EL (cell line): ENCODE measurements at regions not wholly inside any gene's neighbourhood (a gene's known extent, or its start where the extent isn't known, plus 50 kb on each side); places are given as distances from the start of the nearest gene placed in this dataset.

Experiments
- DNase-seq: peaks from one replicate; pipeline ENCODE4 v3.0.0-alpha.2; 2016

DNA sequence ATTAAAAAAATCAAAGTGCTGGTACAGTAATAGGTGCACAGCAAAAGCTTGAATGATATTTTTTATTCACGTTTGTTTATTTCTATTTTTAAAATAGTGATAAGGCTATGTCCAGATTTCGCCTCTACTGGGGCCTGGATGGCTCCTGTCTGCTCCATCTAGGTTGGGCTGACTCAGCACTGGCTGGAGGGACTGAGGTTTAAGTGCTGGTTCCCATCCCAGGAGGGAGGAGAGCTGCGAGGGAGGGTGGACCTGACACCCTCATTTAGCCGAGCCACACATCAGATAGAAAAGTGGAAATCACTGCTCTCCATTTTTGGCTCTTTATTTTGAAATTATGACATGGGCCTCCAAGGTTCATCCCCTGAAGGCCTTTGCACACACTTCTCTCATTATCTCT lies 95.4 kb upstream of the AGBL1 start:
- no peak for DNase-seq

DNA sequence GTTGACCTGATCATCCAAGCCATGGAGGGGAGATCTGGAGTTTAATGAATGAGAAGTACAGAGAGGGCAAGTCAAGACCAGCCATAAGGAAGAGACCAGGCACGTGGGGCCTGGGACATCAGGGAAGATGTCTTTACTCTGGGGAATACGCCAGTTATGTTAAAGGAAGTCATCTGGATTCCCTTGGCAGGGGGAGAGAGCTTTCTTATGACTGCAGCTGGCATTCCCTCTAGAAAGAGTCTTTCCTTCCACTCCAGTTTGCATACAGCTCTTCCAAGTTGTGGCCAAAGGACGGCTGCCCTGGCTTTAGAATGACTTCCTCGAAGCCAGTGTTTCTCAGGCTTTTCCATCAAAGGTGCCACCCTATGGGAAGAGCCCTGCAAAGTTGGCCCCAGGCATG lies 93.6 kb upstream of the AGBL1 start:
- DNase-seq, result no peak

DNA sequence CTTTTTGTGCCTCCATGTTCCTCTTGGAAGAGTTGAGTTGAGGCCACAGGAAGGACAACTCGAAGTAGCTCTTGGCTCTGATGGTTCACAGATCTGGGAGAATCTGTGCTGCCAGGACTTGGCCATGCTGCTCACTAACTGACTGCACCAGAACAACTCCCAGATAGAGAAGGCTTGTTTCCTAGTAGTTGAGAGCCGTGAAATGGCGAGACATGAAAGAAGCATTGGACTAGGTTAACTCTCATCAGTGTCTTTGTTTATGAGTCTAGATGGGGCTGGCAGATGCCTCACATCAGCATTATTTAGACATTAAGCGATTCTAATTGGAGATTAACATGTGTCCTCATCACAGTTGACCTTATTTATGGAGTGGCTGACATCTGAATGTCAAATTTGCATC lies 92.9 kb upstream of the AGBL1 start:
- no peak for DNase-seq

DNA sequence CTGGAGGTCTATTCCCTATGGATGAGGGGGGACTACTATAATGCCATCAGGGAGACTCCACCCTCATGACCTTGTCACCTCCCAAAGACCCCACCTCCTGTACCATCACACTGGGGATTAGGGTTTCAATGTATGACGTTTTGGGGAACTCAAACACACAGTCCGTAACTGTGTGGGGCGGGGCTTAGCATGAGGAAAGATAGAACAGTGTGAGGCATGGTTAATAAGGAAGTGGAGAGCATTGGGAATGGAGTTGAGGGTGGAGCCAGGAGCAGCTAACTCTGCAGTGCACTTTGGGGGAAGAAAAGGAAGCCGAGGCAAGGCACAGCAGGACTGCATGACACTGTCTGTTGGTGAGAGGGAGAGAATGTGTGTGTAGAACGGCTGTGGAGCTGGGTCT lies 90.9 kb upstream of the AGBL1 start:
- no peak for DNase-seq

DNA sequence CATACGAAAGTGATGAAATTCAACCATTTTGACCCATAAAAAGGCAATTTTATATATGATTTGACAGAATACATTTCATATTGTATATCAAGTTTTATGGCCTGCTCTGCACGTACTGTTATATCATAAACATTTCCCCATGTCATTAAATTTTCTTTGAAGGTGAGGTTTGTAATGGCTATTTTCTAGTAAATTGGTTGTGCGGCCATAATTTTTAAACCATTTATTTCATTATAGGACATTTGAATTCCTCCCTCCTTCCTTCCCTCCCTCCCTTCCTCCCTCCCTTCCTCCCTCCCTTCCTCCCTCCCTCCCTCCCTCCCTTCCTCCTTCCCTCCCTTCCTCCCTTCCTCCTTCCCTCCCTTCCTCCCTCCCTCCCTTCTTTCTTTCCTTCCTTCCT lies 87.4 kb upstream of the AGBL1 start:
- DNase-seq, result no peak

DNA sequence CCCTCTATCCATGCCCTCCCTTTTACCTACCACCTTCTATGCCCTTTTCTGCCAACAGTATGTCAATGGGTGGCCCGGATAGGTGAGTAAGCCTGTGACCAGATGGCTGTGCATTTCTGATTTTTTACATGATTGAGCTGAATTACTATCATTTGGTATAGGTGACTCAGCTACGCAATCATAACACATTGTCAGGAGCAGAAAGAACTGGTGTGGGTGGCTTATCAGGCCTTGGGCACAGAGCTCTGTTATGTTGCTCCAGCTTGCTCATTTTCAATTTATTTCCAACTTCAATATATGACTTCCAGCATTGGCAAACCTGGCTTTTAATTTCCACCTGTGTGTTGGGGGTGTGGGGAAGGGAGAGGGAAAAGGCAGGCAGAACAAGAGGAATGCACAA lies 86.6 kb upstream of the AGBL1 start:
- no peak for DNase-seq

DNA sequence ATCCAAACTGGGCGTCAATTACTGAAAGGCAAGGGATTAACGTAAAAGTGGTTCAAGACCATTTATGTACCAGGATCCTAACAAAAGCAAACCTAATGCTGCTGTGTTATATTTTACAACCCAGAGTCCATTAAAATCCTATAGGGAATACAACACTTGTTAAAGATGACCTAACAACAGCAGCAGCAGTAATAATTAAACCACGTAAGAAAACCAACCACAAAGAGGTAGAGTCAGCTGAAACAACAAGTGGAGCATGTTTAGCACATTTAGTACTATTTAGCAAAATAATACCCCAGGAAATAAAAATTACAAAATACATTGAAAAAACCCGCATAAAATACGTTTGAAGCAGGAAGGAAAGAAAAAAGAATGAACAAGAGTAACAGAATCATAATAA lies 82.1 kb upstream of the AGBL1 start:
- DNase-seq, result no peak

DNA sequence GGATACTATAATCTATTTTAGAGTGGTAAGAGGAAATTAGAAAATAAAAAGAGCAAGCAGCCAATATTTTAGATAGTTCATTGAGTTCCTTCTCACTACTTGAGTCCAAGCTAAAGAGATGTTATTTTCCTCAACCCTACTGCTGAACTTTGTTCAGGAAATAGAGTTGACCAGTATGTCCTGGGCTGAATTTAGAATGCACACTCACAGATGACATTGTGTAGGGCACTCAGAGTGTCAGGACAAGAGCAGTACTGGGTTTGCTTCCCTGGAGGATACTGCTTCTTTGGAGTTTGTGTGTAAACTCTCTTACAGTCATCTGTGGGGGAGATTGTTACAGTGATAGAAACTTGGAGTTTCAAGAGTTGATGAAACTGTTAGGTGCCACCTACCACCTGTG lies 80.0 kb upstream of the AGBL1 start:
- no peak for DNase-seq

DNA sequence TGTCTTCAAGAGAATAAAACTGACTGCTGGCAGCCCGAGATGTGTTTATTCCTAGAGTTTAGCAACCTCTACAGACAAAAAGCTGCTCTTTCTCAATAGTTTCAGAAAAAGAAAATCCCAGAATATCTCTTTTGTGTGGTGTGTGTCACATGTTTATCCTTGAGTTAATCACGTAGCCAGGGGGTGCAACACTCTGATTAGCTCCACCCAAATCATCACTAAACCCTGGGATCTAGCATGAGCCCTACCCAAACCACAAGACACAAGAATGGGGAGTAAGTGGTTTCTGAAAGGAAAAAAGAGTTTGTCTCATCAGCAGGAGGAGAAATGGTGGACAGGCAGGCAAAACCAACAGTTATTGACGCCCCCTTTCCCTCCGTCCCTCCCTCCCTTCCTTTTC lies 78.5 kb upstream of the AGBL1 start:
- DNase-seq, result no peak

DNA sequence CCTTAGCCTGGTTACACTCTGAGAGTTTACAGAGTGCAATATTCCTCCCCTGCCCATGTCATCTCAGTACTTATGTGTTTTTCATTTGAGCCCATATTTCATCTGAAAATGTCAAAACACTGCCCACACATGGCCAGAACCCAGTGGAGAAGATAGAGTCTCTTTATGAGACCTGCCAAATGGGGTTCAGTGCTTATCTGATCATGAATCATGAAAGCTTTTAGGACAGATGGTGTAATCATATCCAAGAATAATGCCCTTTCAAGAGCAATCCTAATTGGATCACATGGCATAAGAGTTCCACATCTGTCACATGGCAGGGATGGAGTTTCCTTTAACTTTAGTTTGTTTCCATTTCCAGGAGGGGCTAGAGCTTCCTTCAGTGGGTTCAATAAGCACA lies 77.2 kb upstream of the AGBL1 start:
- DNase-seq, result no peak

DNA sequence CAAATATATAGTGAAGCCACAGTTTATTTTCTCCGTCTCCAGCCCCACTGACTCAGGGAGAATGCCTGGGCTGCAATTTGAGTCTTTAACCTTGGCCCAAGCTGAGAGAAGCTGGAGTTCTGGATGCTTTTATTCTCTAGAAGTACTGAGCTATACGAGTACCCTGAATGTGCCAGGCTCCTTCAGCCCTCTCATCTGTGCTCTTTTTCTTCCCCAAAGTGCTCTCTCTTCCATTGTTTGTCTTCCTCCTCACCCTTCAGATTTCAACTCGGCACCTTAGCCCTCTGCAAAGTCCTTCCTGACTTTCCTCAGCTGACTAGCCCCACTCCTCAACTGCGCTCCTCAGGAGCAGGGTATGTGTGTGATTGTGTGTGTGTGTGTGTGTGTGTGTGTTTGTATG lies 75.6 kb upstream of the AGBL1 start:
- no peak for DNase-seq

DNA sequence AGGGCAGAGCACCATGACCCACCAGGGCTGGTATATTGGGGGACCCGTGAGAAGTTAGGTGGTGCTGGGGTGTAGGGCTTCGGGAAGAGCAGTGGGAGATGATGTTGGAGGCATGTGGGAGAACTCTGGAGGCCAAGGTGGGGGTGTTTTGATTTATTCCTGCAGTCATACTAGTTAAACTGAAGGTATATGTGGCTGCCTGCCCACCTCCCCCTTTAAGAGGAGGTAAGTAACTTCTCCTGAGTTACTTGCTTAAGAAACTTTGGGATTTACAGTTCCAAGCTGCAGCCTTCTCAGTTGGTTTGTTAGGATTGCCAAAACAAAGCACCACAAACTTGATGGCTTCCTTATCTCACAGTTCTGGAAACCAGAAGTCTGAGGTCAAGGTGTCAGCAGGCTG lies 73.1 kb upstream of the AGBL1 start:
- no peak for DNase-seq

DNA sequence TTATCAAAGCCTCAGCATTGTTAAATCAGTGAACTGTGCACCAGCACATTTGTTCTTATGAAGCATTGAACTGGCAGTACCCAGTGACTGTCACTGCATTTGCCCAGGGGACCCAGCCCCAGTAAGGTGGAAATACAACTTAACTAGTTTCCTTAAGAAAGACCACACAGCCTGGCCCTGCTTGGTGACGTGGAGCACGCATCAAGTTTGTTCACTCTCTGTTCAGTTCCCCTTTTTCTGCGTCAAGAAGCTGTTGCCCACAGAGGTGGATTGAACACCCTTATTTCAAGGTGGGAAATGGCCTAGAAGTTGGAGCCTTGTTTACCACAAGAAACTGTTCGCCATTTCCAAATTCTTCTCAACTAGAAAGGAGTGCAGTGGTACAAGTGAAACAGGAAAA lies 69.9 kb upstream of the AGBL1 start:
- no peak for DNase-seq

DNA sequence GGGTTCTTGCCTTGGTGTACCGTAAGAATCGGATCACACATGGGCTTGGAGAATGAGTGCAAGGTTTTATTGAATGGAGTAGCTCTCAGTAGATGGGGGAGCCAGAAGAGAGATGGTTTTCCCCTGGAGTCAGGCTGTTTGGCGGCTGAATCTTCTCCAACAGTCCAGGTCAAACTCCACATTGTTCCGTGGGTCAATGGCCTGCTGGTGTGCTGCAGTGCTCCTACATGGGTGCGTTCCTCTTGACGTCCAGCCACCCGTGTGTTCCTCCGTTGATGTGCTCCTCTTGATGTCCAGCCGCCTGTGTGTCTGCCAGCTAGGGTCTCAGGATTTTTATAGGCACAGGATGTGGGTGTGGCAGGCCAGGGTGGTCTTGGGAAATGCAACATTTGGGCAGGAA lies 69.3 kb upstream of the AGBL1 start:
- DNase-seq, result no peak

DNA sequence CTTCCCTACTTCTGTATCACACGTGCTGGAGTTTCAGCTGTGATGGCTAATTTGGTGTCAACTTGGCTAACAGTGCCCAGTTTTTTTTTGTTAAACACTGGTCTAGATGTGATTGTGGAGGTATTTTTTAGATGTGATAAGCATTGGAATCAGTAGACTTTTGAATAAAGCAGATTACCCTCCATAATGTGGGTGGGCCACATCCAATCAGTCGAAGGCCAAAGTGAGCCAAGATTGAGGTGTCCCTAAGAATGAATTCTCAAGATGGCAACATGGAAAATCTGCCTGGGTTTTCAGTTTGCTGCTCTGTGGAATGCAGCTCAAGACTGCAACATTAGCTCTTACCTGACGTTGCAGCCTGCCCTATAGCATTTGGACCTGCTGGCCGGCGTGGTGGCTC lies 68.8 kb upstream of the AGBL1 start:
- DNase-seq, result no peak

DNA sequence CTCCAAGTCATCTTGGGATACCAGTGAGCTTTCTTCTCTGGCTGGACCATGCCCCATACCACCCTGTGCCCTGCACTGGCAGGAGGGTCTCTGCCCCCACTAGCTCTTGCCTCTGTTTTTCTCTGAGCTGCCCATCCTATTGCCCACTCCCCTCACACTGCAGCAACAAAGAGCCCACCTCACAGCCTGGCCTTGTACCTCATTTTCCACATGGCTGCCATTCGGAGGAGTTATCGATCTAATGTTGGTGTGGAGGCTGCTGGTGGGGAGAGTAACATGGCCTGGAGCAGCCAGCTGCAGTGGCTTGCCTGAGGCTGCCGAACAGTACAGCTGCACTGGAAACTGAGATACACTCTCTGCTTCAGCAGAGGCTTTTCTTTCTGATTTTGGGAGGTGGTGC lies 65.7 kb upstream of the AGBL1 start:
- no peak for DNase-seq

DNA sequence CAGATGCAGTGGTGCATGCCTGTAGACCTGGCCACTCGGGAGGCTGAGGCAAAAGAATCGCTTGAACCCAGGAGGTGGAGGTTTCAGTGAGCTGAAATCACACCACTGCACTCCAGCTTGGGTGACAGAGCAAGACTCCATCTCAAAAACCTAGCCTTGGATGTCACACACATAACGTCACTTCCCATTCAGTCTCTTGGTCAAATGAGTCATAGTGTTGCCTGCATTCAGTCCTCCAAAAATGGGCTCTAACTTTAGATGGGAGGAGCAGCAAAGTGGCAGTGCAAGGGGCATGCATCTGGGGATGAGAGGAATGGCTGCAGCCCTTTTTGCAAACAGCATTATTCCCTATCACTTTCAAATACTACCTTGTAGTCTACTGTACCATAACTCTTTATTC lies 62.9 kb upstream of the AGBL1 start:
- peak; percentile 1 for DNase-seq

DNA sequence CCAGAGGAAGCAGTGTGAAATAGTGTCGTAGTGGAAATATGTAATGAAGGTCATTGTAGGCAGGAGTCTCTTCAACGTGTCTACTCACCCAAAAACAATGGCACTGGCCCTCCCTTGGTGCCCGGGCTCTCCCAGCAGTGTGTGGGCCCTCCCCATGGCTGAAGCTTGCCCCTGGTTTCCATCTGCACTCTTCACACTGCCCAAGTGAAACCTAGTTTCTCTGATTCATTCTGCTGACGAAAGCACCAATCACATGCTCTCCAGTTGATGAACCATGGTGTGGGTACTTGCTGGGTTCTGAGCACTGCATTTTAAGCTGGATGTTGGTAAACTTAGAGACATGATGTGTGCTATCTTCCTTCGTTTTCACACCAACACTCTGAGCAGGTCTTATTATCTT lies 61.0 kb upstream of the AGBL1 start:
- DNase-seq, result no peak

DNA sequence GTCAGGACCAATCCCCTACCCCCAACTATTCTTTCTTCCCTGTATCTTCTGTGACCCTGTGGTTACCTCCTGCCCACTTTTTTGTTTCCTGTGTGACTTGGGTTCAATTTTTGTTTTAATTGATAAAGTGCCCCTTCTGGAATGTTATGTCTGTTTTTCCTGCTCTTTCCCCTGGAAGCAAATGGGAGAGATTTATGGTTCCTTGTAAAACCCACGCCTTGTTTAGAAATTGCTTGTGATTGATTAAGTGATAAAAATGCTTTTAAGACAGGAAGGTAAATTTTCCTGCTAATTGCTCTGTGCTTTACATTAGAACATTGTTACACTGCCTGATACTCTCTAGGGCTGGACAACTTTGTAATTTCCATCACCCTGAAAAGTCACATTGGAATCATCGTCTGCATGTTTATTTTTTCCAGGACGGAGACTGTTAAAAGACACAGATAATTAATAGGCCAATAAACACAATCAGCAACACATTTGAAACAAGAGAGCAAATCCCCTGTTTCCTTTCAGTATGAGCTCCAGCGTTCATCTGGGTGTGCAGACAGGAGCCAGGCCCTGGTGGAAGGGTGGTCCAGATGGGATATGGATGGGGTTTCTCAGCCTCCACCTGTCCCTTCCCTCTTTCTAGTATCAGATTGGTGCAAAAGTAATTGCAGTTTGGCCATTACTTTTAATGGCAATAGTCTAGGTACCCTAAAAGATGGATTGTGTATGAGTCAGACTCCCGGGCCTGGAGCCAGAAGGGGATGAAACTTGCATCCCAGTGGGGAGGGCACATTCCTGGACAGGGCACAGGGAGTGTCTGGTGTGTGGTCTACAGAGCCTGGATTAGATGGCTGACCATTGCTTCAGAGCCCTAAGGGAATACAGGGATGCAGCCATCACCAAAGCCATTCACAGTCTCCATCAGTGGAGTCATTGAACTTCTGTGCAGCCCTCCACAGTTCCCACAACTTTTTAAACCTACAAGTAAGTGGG lies 58.1 kb upstream of the AGBL1 start:
- DNase-seq, result peak; percentile 47

DNA sequence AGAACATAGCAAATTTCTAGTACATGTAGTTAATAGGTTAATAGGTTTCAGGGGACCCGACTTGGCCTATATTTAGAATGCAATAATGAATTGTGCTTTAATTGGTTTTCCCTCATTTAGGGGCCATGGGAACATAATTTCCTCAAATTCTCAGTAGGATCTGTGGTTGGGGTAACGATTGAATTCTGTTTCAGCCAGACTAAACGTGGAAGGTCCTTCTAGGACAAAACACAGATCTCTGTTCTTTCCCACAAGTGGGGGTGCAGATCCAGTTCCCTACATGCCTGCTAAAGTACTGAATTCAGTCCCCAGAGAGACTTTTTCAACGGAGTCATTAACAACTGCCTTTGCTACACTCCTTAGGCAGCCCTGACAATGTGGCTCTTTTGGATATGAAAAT lies 50.7 kb upstream of the AGBL1 start:
- no peak for DNase-seq
